Daoy (cell line): ENCODE measurements at regions not wholly inside any gene's neighbourhood (a gene's known extent, or its start where the extent isn't known, plus 50 kb on each side); places are given as distances from the start of the nearest gene placed in this dataset.
"Not testable (repeated sequence)": the region's sequence is repeated elsewhere in the genome, so short reads cannot be mapped to it uniquely, and the experiment has no call there.

ENCODE experiments used
- DNase-seq: peaks from one replicate; pipeline ENCODE4 v3.0.0-alpha.2; 2015; ENCODE audit warnings: low read depth

- DNase-seq, result not testable (repeated sequence)
These were observed 57.8 kb upstream of the RASSF3 start for GRCh38 chr12:64552510-64552909.

- DNase-seq, result not testable (repeated sequence)
These were observed 56.6 kb upstream of the RASSF3 start for GRCh38 chr12:64553689-64554088.

- DNase-seq, result no peak
These were observed 54.1 kb upstream of the RASSF3 start for GRCh38 chr12:64556231-64556630.

GRCh38 chr12:64558754-64559153 is 51.5 kb upstream of the RASSF3 start:
- no peak for DNase-seq

- peak; percentile 85 for DNase-seq
These were observed 49.6 kb upstream of the RASSF3 start for GRCh38 chr12:64560396-64561301.
